ENCODE measurements at regions not wholly inside any gene's neighbourhood (a gene's known extent, or its start where the extent isn't known, plus 50 kb on each side); places are given as distances from the start of the nearest gene placed in this dataset.

GRCh38 chr1:213840575-213840974 is 147.2 kb upstream of the PROX1 start:
- H2BK5ac ChIP-seq (ENCODE audit: low read length) = no peak overlapping the region
- H3K4me3 ChIP-seq (ENCODE audit: low read length) = no peak overlapping the region
- H3K27me3 ChIP-seq (ENCODE audit: insufficient read depth, low read length, poor library complexity) = no peaks in the 10 kb centered on the region
- no peak overlapping the region for H2BK120ac ChIP-seq (ENCODE audit: low read depth, low read length)
- H2BK15ac ChIP-seq (replicated peaks; ENCODE audit: low read depth) = no peak overlapping the region
- H3K79me2 ChIP-seq (ENCODE audit: control insufficient read depth, insufficient read depth, low read length) = no peaks in the 10 kb centered on the region
- H3K79me1 ChIP-seq (ENCODE audit: low read length) = no peaks in the 10 kb centered on the region
- no peak overlapping the region for H3K4me2 ChIP-seq (ENCODE audit: low read length)
- H2AK5ac ChIP-seq (ENCODE audit: low read length) = no peak overlapping the region
- no peak overlapping the region for H3K4ac ChIP-seq (ENCODE audit: low read depth, low read length)
- no peaks in the 10 kb centered on the region for H3K36me3 ChIP-seq (ENCODE audit: control insufficient read depth, insufficient read depth, low read length)
- H3K9ac ChIP-seq (ENCODE audit: low read length) = no peak overlapping the region
- no peak overlapping the region for H3K56ac ChIP-seq (ENCODE audit: low read length)
- no peaks in the 10 kb centered on the region for H3K4me1 ChIP-seq (ENCODE audit: control insufficient read depth, low read depth, low read length)
- no peak overlapping the region for H4K8ac ChIP-seq (ENCODE audit: low read depth, low read length)
- no peak overlapping the region for H3K23ac ChIP-seq (ENCODE audit: low read length)
- DNase-seq = no peak
- no CpG with 5 or more reads among the region's 3 CpGs for WGBS (ENCODE audit: extremely low coverage, insufficient coverage, low lambda C conversion rate)
- H4K5ac ChIP-seq (ENCODE audit: low read length) = no peak overlapping the region
- no peak overlapping the region for H3K18ac ChIP-seq (ENCODE audit: low read length)
- H3K27ac ChIP-seq (ENCODE audit: low read depth, low read length) = no peak overlapping the region

GRCh38 chr1:213844632-213845031 is 143.1 kb upstream of the PROX1 start:
- Histone ChIP-seq H2BK5ac (ENCODE audit: low read length) (no peak overlapping the region), H2BK15ac (replicated peaks; ENCODE audit: low read depth) (no peak overlapping the region), H3K4me2 (ENCODE audit: low read length) (no peak overlapping the region), H3K27ac (ENCODE audit: low read depth, low read length) (no peak overlapping the region), H3K79me1 (ENCODE audit: low read length) (no peaks in the 10 kb centered on the region), H3K23ac (ENCODE audit: low read length) (no peak overlapping the region), H3K4me1 (ENCODE audit: control insufficient read depth, low read depth, low read length) (no peaks in the 10 kb centered on the region), H3K4me3 (ENCODE audit: low read length) (no peak overlapping the region), H4K8ac (ENCODE audit: low read depth, low read length) (no peak overlapping the region), H4K5ac (ENCODE audit: low read length) (no peak overlapping the region), H3K18ac (ENCODE audit: low read length) (no peak overlapping the region), H3K27me3 (ENCODE audit: insufficient read depth, low read length, poor library complexity) (no peaks in the 10 kb centered on the region), H3K36me3 (ENCODE audit: control insufficient read depth, insufficient read depth, low read length) (no peaks in the 10 kb centered on the region), H3K4ac (ENCODE audit: low read depth, low read length) (no peak overlapping the region), H3K79me2 (ENCODE audit: control insufficient read depth, insufficient read depth, low read length) (no peaks in the 10 kb centered on the region), H2BK120ac (ENCODE audit: low read depth, low read length) (no peak overlapping the region), H3K56ac (ENCODE audit: low read length) (no peak overlapping the region), H2AK5ac (ENCODE audit: low read length) (no peak overlapping the region), H3K9ac (ENCODE audit: low read length) (no peak overlapping the region)
- no peak for DNase-seq
- WGBS (ENCODE audit: extremely low coverage, insufficient coverage, low lambda C conversion rate) = no CpG with 5 or more reads among the region's 2 CpGs

GRCh38 chr1:213852107-213852506 is 135.7 kb upstream of the PROX1 start:
- no CpG with 5 or more reads among the region's 2 CpGs for WGBS (ENCODE audit: extremely low coverage, insufficient coverage, low lambda C conversion rate)
- no peak overlapping the region for H3K9ac ChIP-seq (ENCODE audit: low read length)
- no peak for DNase-seq

DNA sequence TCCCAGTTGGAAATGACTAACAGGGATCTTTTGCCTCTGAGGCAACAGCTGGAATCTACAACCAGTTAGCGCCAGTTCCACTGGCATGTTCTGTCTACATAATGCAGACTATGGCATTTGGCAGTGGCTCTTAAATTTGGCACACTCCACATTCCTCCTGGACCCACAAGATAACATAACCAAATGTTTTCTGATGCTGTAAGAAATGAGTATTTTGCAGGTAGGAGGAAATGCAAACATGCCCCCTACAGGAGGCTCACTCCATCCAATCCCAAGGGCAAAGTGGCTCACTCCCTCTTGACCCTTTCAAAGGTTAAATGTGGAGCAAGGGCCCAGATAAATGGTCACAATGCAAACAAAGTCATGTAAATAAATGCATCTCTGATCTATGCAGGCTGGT is 129.2 kb upstream of the PROX1 start:
- no CpG with 5 or more reads among the region's 1 CpG for WGBS (ENCODE audit: extremely low coverage, insufficient coverage, low lambda C conversion rate)
- no peaks in the 10 kb centered on the region for H3K4me1 ChIP-seq (ENCODE audit: control insufficient read depth, low read depth, low read length)

More at GRCh38 chr1:213852107-213852506, 135.7 kb upstream of the PROX1 start:
- H4K8ac ChIP-seq (ENCODE audit: low read depth, low read length) = no peak overlapping the region
- H3K4me2 ChIP-seq (ENCODE audit: low read length) = no peak overlapping the region
- no peak overlapping the region for H3K4me3 ChIP-seq (ENCODE audit: low read length)
- no peak overlapping the region for H2BK15ac ChIP-seq (replicated peaks; ENCODE audit: low read depth)
- no peak overlapping the region for H3K56ac ChIP-seq (ENCODE audit: low read length)
- H2BK120ac ChIP-seq (ENCODE audit: low read depth, low read length) = no peak overlapping the region
- H3K27me3 ChIP-seq (ENCODE audit: insufficient read depth, low read length, poor library complexity) = no peaks in the 10 kb centered on the region
- no peak overlapping the region for H2BK5ac ChIP-seq (ENCODE audit: low read length)
- H3K79me2 ChIP-seq (ENCODE audit: control insufficient read depth, insufficient read depth, low read length) = no peaks in the 10 kb centered on the region
- H3K4me1 ChIP-seq (ENCODE audit: control insufficient read depth, low read depth, low read length) = no peaks in the 10 kb centered on the region
- no peaks in the 10 kb centered on the region for H3K36me3 ChIP-seq (ENCODE audit: control insufficient read depth, insufficient read depth, low read length)
- H3K23ac ChIP-seq (ENCODE audit: low read length) = no peak overlapping the region
- H3K79me1 ChIP-seq (ENCODE audit: low read length) = no peaks in the 10 kb centered on the region
- H3K27ac ChIP-seq (ENCODE audit: low read depth, low read length) = no peak overlapping the region
- no peak overlapping the region for H2AK5ac ChIP-seq (ENCODE audit: low read length)
- no peak overlapping the region for H3K18ac ChIP-seq (ENCODE audit: low read length)
- no peak overlapping the region for H4K5ac ChIP-seq (ENCODE audit: low read length)
- no peak overlapping the region for H3K4ac ChIP-seq (ENCODE audit: low read depth, low read length)

DNA sequence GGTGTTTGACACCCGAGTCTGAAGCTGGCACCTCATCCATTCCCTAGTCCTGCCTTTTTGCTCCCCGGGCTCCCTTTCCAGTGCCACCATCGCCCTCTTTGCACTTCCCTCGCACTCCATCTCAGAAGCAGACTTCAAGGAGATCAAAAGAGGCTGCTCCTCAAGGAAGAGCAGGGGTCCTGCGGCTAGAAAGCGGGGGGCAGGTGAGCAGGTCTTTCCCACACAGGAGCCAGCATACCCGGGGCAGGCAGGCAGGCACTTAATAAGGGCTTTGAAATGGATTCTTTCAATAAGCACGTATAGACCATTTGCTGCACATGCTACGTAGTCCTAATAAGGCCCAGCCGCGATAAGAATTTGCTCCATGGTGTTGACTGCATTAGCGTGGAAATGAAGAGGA is 125.9 kb upstream of the PROX1 start:
- no peaks in the 10 kb centered on the region for H3K79me2 ChIP-seq (ENCODE audit: control insufficient read depth, insufficient read depth, low read length)
- H2BK15ac ChIP-seq (replicated peaks; ENCODE audit: low read depth) = no peak overlapping the region
- H3K4ac ChIP-seq (ENCODE audit: low read depth, low read length) = no peak overlapping the region
- no peak overlapping the region for H2BK120ac ChIP-seq (ENCODE audit: low read depth, low read length)
- no peak overlapping the region for H4K8ac ChIP-seq (ENCODE audit: low read depth, low read length)
- no peak overlapping the region for H2BK5ac ChIP-seq (ENCODE audit: low read length)
- no peaks in the 10 kb centered on the region for H3K27me3 ChIP-seq (ENCODE audit: insufficient read depth, low read length, poor library complexity)
- no peaks in the 10 kb centered on the region for H3K79me1 ChIP-seq (ENCODE audit: low read length)
- no peak overlapping the region for H3K9ac ChIP-seq (ENCODE audit: low read length)
- no peak overlapping the region for H3K4me2 ChIP-seq (ENCODE audit: low read length)
- no peak overlapping the region for H2AK5ac ChIP-seq (ENCODE audit: low read length)
- H3K4me1 ChIP-seq (ENCODE audit: control insufficient read depth, low read depth, low read length) = no peaks in the 10 kb centered on the region
- no peak overlapping the region for H3K56ac ChIP-seq (ENCODE audit: low read length)
- H3K27ac ChIP-seq (ENCODE audit: low read depth, low read length) = no peak overlapping the region
- H3K4me3 ChIP-seq (ENCODE audit: low read length) = no peak overlapping the region
- H3K18ac ChIP-seq (ENCODE audit: low read length) = no peak overlapping the region
- H3K36me3 ChIP-seq (ENCODE audit: control insufficient read depth, insufficient read depth, low read length) = no peaks in the 10 kb centered on the region
- no peak for DNase-seq
- WGBS (ENCODE audit: extremely low coverage, insufficient coverage, low lambda C conversion rate) = no CpG with 5 or more reads among the region's 12 CpGs
- no peak overlapping the region for H3K23ac ChIP-seq (ENCODE audit: low read length)
- no peak overlapping the region for H4K5ac ChIP-seq (ENCODE audit: low read length)

More for the DNA sequence above, 129.2 kb upstream of the PROX1 start:
- H3K56ac ChIP-seq (ENCODE audit: low read length) = no peak overlapping the region
- H3K36me3 ChIP-seq (ENCODE audit: control insufficient read depth, insufficient read depth, low read length) = no peaks in the 10 kb centered on the region
- peak; percentile 16 for DNase-seq
- no peak overlapping the region for H3K27ac ChIP-seq (ENCODE audit: low read depth, low read length)
- no peak overlapping the region for H3K4me2 ChIP-seq (ENCODE audit: low read length)
- H3K4me3 ChIP-seq (ENCODE audit: low read length) = no peak overlapping the region
- H3K79me2 ChIP-seq (ENCODE audit: control insufficient read depth, insufficient read depth, low read length) = no peaks in the 10 kb centered on the region
- H4K5ac ChIP-seq (ENCODE audit: low read length) = no peak overlapping the region
- H2BK120ac ChIP-seq (ENCODE audit: low read depth, low read length) = no peak overlapping the region
- H3K27me3 ChIP-seq (ENCODE audit: insufficient read depth, low read length, poor library complexity) = no peaks in the 10 kb centered on the region
- no peak overlapping the region for H3K4ac ChIP-seq (ENCODE audit: low read depth, low read length)
- no peak overlapping the region for H3K18ac ChIP-seq (ENCODE audit: low read length)
- no peaks in the 10 kb centered on the region for H3K79me1 ChIP-seq (ENCODE audit: low read length)
- no peak overlapping the region for H4K8ac ChIP-seq (ENCODE audit: low read depth, low read length)
- no peak overlapping the region for H3K23ac ChIP-seq (ENCODE audit: low read length)
- no peak overlapping the region for H2AK5ac ChIP-seq (ENCODE audit: low read length)
- no peak overlapping the region for H2BK15ac ChIP-seq (replicated peaks; ENCODE audit: low read depth)
- no peak overlapping the region for H3K9ac ChIP-seq (ENCODE audit: low read length)
- no peak overlapping the region for H2BK5ac ChIP-seq (ENCODE audit: low read length)

DNA sequence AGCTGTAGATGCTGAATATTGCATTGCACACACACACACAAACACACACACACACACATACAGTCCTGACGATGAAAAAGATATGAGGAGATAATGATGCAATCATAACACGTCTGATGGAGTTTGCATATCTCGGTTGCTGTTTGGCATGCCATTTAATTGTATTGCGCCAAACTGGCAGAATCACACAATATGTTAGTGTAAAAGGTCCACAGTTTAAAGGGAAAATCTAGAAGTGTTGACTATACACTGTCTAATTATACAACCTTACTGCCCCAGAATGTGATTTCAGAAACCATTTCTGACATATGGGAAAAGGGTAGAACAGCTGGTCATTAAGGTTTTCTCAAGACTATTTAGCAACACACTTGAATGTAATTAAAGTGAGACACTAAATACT is 123.7 kb upstream of the PROX1 start:
- H3K18ac ChIP-seq (ENCODE audit: low read length) = no peak overlapping the region
- no peak overlapping the region for H3K4ac ChIP-seq (ENCODE audit: low read depth, low read length)
- no peaks in the 10 kb centered on the region for H3K27me3 ChIP-seq (ENCODE audit: insufficient read depth, low read length, poor library complexity)
- H3K23ac ChIP-seq (ENCODE audit: low read length) = no peak overlapping the region
- H3K79me1 ChIP-seq (ENCODE audit: low read length) = no peaks in the 10 kb centered on the region
- no peak overlapping the region for H3K4me3 ChIP-seq (ENCODE audit: low read length)
- no peaks in the 10 kb centered on the region for H3K36me3 ChIP-seq (ENCODE audit: control insufficient read depth, insufficient read depth, low read length)
- no peak overlapping the region for H2BK120ac ChIP-seq (ENCODE audit: low read depth, low read length)
- H2BK15ac ChIP-seq (replicated peaks; ENCODE audit: low read depth) = no peak overlapping the region
- no peak overlapping the region for H3K56ac ChIP-seq (ENCODE audit: low read length)
- no peak overlapping the region for H3K9ac ChIP-seq (ENCODE audit: low read length)
- no peak for DNase-seq
- no CpG with 5 or more reads among the region's 4 CpGs for WGBS (ENCODE audit: extremely low coverage, insufficient coverage, low lambda C conversion rate)
- no peak overlapping the region for H4K5ac ChIP-seq (ENCODE audit: low read length)
- H3K27ac ChIP-seq (ENCODE audit: low read depth, low read length) = no peak overlapping the region
- H4K8ac ChIP-seq (ENCODE audit: low read depth, low read length) = no peak overlapping the region
- no peak overlapping the region for H2BK5ac ChIP-seq (ENCODE audit: low read length)
- no peaks in the 10 kb centered on the region for H3K79me2 ChIP-seq (ENCODE audit: control insufficient read depth, insufficient read depth, low read length)
- H3K4me2 ChIP-seq (ENCODE audit: low read length) = no peak overlapping the region
- no peaks in the 10 kb centered on the region for H3K4me1 ChIP-seq (ENCODE audit: control insufficient read depth, low read depth, low read length)
- H2AK5ac ChIP-seq (ENCODE audit: low read length) = no peak overlapping the region

Data from mesendoderm (in vitro differentiated cells).